B cell (primary cell): ENCODE measurements at regions not wholly inside any gene's neighbourhood (a gene's known extent, or its start where the extent isn't known, plus 50 kb on each side); places are given as distances from the start of the nearest gene placed in this dataset.

ENCODE experiments used
- CTCF ChIP-seq: fragments of 200-600 bp; IDR thresholded peaks from one replicate; pipeline ENCODE4 v1.8.0; 2022; ENCODE audit warnings: antibody characterized with exemption, mild to moderate bottlenecking
- EZH2 ChIP-seq: IDR thresholded peaks from 2 replicates; pipeline ENCODE4 v1.6.1; 2012; ENCODE audit warnings: borderline replicate concordance, low read depth, mild to moderate bottlenecking, moderate library complexity, low read length; ENCODE audit not compliant: insufficient read depth, poor library complexity, severe bottlenecking

GRCh38 chr2:21468624-21469023, 344.9 kb downstream of the TDRD15 start:
- TF ChIP-seq CTCF (no peak), EZH2 (no peak)
